ENCODE measurements at regions not wholly inside any gene's neighbourhood (a gene's known extent, or its start where the extent isn't known, plus 50 kb on each side); places are given as distances from the start of the nearest gene placed in this dataset.

DNA sequence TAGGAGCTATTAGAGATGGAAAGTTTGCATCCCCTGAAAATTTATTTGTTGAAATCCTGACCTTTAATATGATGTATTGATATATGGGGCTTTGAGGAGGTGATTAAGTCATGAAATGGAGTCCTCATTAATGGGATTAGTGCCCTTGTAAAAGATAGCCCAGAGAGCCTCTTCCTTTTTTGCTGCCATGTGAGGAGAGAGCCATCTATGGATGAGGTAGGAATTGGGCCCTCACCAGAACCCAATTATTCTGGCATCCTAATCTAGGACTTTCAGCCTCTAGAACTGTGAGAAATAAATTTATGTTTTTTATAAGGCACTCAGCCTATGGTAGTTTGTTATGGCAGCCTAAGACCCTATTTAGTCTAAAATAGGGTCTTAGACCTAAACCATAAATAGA lies 250.2 kb upstream of the SLITRK1 start:
- TF ChIP-seq, protein P1, sequence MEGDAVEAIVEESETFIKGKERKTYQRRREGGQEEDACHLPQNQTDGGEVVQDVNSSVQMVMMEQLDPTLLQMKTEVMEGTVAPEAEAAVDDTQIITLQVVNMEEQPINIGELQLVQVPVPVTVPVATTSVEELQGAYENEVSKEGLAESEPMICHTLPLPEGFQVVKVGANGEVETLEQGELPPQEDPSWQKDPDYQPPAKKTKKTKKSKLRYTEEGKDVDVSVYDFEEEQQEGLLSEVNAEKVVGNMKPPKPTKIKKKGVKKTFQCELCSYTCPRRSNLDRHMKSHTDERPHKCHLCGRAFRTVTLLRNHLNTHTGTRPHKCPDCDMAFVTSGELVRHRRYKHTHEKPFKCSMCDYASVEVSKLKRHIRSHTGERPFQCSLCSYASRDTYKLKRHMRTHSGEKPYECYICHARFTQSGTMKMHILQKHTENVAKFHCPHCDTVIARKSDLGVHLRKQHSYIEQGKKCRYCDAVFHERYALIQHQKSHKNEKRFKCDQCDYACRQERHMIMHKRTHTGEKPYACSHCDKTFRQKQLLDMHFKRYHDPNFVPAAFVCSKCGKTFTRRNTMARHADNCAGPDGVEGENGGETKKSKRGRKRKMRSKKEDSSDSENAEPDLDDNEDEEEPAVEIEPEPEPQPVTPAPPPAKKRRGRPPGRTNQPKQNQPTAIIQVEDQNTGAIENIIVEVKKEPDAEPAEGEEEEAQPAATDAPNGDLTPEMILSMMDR (IDR thresholded peaks at IDR 0.05; ENCODE audit: insufficient read depth, low read depth, low read length) = no peak
- TF ChIP-seq EZH2 (IDR thresholded peaks at IDR 0.05; ENCODE audit: insufficient read depth, low read length) = no peak

All from astrocyte (in vitro differentiated cells and primary cell).